NCI-H1436 (cell line): ENCODE measurements at regions not wholly inside any gene's neighbourhood (a gene's known extent, or its start where the extent isn't known, plus 50 kb on each side); places are given as distances from the start of the nearest gene placed in this dataset.

ENCODE experiments used
- DNase-seq: peaks from one replicate; lab custom pipeline; 2025; lab: John Stamatoyannopoulos, UW

- DNase-seq = no peak
These were observed 137.9 kb upstream of the GSE1 start for GRCh38 chr16:85475233-85475632.

GRCh38 chr16:85475691-85476300 is 137.3 kb upstream of the GSE1 start:
- no peak for DNase-seq

- no peak for DNase-seq
These were observed 136.7 kb upstream of the GSE1 start for GRCh38 chr16:85476389-85476788.

GRCh38 chr16:85477801-85478363 is 135.2 kb upstream of the GSE1 start:
- no peak for DNase-seq

GRCh38 chr16:85479972-85480726 is 133.0 kb upstream of the GSE1 start:
- DNase-seq = peak; percentile 85

- DNase-seq = peak; percentile 80
These were observed 132.4 kb upstream of the GSE1 start for GRCh38 chr16:85480727-85481101.

GRCh38 chr16:85481206-85481605 is 131.9 kb upstream of the GSE1 start:
- no peak for DNase-seq

GRCh38 chr16:85481738-85482137 is 131.4 kb upstream of the GSE1 start:
- DNase-seq = no peak

GRCh38 chr16:85483424-85483823 is 129.7 kb upstream of the GSE1 start:
- DNase-seq = peak; percentile 48

- DNase-seq = peak; percentile 88
These were observed 128.5 kb upstream of the GSE1 start for GRCh38 chr16:85484347-85485300.

- peak; percentile 87 for DNase-seq
These were observed 127.7 kb upstream of the GSE1 start for GRCh38 chr16:85485379-85485778.

GRCh38 chr16:85486256-85486915 is 126.7 kb upstream of the GSE1 start:
- DNase-seq = peak; percentile 35

GRCh38 chr16:85488414-85488813 is 124.7 kb upstream of the GSE1 start:
- no peak for DNase-seq

- no peak for DNase-seq
These were observed 122.6 kb upstream of the GSE1 start for GRCh38 chr16:85490407-85491057.

GRCh38 chr16:85491058-85491771 is 121.9 kb upstream of the GSE1 start:
- no peak for DNase-seq

- DNase-seq = no peak
These were observed 121.3 kb upstream of the GSE1 start for GRCh38 chr16:85491798-85492294.

GRCh38 chr16:85492295-85492864 is 120.7 kb upstream of the GSE1 start:
- no peak for DNase-seq

GRCh38 chr16:85494315-85494714 is 118.8 kb upstream of the GSE1 start:
- DNase-seq = no peak

GRCh38 chr16:85495259-85495658 is 117.9 kb upstream of the GSE1 start:
- DNase-seq = no peak
